ENCODE measurements at regions not wholly inside any gene's neighbourhood (a gene's known extent, or its start where the extent isn't known, plus 50 kb on each side); places are given as distances from the start of the nearest gene placed in this dataset.
"Not testable (repeated sequence)": the region's sequence is repeated elsewhere in the genome, so short reads cannot be mapped to it uniquely, and the experiment has no call there.

GRCh38 chr16:29309601-29310000 lies 96.9 kb downstream of the NPIPB11 start:
- not testable (repeated sequence) for DNase-seq

GRCh38 chr16:29308644-29309546 lies 97.6 kb downstream of the NPIPB11 start:
- no peak for DNase-seq

GRCh38 chr16:29307598-29308507 lies 98.7 kb downstream of the NPIPB11 start:
- no peak for DNase-seq

- no peak for DNase-seq
Observed at GRCh38 chr16:29306943-29307597, 99.4 kb downstream of the NPIPB11 start.

- DNase-seq = no peak
Observed at GRCh38 chr16:29306201-29306600, 100.3 kb downstream of the NPIPB11 start.

DNA sequence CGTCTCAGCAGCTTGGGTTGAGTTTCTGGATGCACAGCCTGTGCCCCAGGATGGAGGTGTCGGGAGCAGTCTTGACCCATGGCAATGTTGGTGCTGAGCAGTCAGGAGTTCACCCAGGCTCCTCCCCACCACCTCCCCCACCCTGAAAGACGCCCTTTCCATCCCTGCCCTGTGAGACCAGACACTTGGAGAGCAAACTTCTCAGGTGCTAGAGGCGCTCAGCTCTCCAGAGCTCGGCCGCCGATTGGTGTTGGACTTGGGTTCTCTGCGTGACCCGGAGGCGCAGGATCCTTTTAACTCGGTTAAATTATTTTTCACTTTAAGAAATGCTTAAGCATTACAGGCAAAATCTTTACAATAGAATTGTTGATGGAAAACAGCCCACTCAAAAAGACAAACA lies 101.5 kb downstream of the NPIPB11 start:
- not testable (repeated sequence) for DNase-seq

DNA sequence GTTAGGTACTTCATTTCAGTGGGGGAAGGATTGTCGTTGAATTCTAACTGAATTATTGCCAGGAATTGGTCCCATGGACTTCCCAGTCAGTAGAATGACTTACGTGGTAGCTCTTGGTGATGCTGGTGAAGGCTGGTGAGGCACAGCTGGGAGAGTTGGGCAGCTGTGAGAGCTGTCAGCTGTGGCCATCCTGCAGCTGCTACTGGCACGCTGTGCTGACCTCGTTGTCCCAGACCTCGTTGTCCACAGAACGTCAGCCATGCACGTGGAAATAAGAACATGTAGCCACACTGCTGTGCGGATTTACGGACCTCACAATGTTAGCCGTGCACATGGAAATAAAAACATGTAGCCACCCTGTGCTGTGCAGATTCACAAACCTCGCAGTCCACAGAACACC lies 102.3 kb downstream of the NPIPB11 start:
- no peak for DNase-seq

DNA sequence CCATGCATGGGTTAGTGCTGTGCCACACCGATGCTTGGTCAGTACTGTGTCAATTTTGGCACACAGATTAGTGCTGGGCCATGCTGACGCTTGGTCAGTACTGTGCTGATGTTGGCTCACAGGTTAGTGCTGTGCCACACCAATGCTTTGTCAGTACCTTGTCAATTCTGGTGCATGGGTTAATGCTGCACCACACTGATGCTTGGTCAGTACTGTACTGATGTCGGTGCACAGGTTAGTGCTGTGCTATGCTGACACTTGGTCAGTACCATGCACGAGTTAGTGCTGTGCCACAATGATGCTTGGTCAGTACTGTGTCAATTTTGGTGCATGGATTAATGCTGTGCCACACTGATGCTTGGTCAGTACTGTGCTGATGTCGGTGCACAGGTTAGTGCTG lies 103.0 kb downstream of the NPIPB11 start:
- no peak for DNase-seq

DNA sequence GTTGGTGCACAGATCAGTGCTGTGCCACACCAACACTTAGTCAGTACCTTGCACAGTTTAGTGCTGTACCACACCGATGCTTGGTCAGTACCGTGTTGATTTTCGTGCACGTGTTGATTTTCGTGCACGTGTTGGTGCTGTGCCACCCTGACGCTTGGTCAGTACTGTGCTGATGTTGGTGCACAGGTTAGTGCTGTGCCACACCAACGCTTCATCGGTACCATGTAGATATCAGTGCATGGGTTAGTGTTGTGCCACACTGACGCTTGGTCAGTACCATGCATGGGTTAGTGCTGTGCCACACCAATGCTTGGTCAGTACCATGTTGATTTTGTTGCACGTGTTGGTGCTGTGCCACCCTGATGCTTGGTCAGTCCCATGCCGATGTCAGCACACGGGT lies 103.5 kb downstream of the NPIPB11 start:
- DNase-seq = no peak

DNA sequence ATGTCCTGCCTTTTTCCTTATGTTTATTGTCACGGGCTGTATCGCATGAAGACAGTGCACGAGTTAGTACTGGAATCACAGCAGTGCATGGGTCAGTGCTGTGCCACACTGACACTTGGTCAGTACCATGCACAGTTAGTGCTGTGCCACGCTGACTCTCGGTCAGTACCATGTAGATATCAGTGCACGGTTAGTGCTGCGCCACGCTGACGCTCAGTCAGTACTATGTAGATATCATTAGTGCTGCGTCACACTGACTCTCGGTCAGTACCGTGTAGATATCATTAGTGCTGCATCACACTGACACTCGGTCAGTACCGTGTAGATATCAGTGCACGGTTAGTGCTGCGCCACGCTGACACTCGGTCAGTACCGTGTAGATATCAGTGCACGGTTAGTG lies 104.1 kb downstream of the NPIPB11 start:
- DNase-seq = not testable (repeated sequence)

- not testable (repeated sequence) for DNase-seq
Observed at GRCh38 chr16:29301662-29302285, 104.7 kb downstream of the NPIPB11 start.

DNA sequence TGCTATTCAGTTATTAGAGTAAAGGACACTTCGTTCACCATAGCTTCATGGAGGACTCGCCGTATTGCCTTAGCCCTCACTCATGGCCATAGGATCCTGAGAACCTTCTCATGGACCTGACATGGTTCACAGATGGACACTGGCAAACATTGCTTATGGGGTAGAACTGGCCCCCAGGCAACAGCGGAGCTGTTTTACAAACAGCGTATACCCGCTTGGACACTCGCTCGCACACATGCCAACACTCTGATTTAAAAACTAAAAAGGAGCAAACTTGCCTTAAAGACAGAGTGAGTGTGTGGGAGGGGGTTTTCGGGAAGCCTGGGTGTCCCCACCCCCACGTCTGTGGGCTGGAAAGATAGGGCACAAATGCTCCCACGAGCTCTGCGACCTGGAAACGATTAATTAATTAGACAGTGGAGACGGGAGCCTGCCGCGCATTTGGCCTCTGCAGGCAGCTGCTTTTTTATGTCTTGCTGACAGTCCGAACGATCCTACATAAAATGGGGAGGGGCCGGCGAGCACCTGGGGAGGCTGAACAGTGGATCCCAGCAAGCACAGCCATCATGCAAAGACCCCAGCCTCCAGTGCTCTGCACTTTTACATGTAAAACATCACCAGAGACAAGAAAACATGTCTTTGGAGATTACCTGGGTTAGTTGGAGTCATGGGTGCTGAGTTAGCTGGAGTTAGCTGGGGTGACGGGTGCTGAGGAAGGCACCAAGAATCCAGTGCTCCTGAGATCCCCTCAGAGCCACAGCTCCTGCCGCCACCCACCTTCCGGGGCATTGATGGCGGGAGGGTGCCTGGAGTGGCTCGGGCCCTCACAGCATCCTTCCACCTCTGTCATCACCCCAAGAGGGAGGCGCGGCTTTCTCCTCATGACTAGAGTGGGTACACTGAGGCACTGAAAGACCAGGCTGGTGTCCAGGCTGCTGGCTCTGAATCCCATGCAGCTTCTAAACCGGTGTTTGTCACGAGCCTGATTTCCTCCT lies 105.7 kb downstream of the NPIPB11 start:
- DNase-seq = not testable (repeated sequence)

DNA sequence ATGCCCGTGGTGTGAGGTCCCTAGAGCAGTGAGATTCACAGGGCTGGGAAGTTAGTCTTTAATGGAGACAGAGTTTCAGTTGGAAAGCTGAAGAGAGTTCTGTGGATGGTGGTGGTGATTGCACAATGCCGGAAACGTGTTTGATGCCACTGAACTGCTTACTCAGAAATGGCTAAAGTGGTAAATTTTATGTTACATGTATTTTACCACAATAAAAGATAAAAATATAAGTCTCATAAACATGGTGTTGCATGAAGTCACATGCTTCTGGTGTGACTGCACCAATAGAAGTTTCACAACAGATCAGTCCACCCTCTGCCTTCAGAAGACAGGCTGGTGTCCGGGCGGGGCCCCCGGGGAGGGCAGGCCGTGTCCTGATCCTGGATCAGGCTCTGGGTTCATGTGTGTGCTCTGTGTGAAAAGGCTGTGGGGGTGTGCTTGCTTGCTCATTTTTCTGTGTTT lies 106.5 kb downstream of the NPIPB11 start:
- not testable (repeated sequence) for DNase-seq

DNA sequence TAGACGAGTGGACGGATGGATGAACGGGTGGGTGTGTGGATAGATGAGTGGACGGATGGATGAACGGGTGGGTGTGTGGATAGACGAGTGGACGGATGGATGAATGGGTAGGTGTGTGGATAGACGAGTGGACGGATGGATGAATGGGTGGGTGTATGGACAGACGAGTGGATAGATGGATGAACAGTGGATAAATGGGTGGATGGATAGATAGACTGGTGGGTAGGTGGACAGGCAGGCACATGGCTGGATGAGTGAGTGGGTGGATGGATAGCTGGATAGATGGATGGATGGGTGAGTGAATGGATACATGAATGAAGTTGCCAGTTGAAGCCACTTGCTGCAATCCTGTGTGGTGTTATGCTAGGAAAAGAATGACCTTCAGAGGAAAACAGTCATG lies 107.5 kb downstream of the NPIPB11 start:
- not testable (repeated sequence) for DNase-seq

- not testable (repeated sequence) for DNase-seq
Observed at GRCh38 chr16:29298307-29298706, 108.2 kb downstream of the NPIPB11 start.

DNA sequence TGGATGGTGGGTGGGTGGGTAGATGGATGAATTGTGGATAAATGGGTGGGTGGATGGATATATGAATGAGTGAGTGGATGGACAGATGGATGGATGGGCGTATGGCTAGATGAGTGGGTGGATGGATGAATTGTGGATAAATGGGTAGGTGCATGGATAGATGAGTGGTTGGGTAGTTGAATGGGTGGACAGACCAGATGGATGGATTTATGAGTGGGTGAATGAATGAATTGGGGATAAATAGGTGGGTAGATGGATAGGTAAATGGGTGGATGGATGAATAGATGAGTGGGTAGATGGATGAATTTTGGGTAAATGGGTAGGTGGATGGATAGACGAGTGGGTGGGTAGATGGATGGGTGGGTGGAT lies 108.7 kb downstream of the NPIPB11 start:
- not testable (repeated sequence) for DNase-seq

- DNase-seq = not testable (repeated sequence)
Observed at GRCh38 chr16:29297144-29297808, 109.2 kb downstream of the NPIPB11 start.

GRCh38 chr16:29296176-29296575 lies 110.3 kb downstream of the NPIPB11 start:
- not testable (repeated sequence) for DNase-seq

- DNase-seq = not testable (repeated sequence)
Observed at GRCh38 chr16:29294951-29295795, 111.3 kb downstream of the NPIPB11 start.
